K562 (cell line): ENCODE measurements at regions not wholly inside any gene's neighbourhood (a gene's known extent, or its start where the extent isn't known, plus 50 kb on each side); places are given as distances from the start of the nearest gene placed in this dataset.

Source experiments
- ATAC-seq: fragments of 200-7000 bp; cut with Tn5 transposase; 3 replicates; pipeline ENCODE4 v1.9.1; 2020; ENCODE audit warnings: moderate library complexity
- BruUV-seq: library from RNA; stranded (reverse); fragments of 400-500 nt; replicated peaks from 2 replicates; lab custom pipeline; 2021; lab: Mats Ljungman, UMichigan
- CTCF ChIA-PET: fragments of 300-600 bp; formaldehyde crosslinking; extraction: SDS; loops from one replicate; lab custom pipeline; 2021; ENCODE audit warnings: low intra/inter-chr PET ratio; lab: Yijun Ruan, JAX
- POLR2A ChIA-PET: fragments of 300-600, 350-650 bp; sonication (Branson Sonifier 250); formaldehyde crosslinking; extraction: SDS; loops from one replicate; lab custom pipeline; 2021; ENCODE audit warnings: antibody characterized with exemption, inconsistent platforms; lab: Yijun Ruan, JAX
- DNase-seq, 4 experiments: peaks; one replicate each; pipeline versions ENCODE4 v3.0.0 to v3.0.0-alpha.2; 2011 to 2018; ENCODE audit warnings: low spot score in 3 of 4, mixed read lengths in 3 of 4; ENCODE audit errors: extremely low read depth in 1 of 4
- FAIRE-seq: peaks from 2 replicates; lab custom pipeline; 2011; peaks lifted over from hg19 to GRCh38; lab: Jason Lieb, UNC
- H2AFZ ChIP-seq: 2 replicates; pipeline ENCODE4 v1.6.0; 2011; ENCODE audit warnings: low read depth, low read length, control low read depth, inconsistent platforms
- H3K27ac ChIP-seq: fragments of 200-600 bp; 3 replicates; pipeline ENCODE4 v1.8.0; 2011; ENCODE audit warnings: low read depth, mild to moderate bottlenecking, control low read depth, inconsistent platforms, low read length, moderate library complexity, mixed read lengths; ENCODE audit errors: extremely low read depth
- H3K27me3 ChIP-seq, 2 experiments: fragments of 300-600 bp in 1 of 2; 2 replicates in 1 of 2; 3 replicates in 1 of 2; pipeline versions ENCODE4 v1.6.0 to v1.8.0; 2011; ENCODE audit warnings: inconsistent platforms in 2 of 2, low read length in 2 of 2, mild to moderate bottlenecking in 1 of 2, mixed read lengths in 1 of 2, moderate library complexity in 1 of 2; ENCODE audit not compliant: control insufficient read depth in 2 of 2, insufficient read depth in 2 of 2
- H3K36me3 ChIP-seq: fragments of 300-600 bp; 3 replicates; pipeline ENCODE4 v1.8.0; 2011; ENCODE audit warnings: mild to moderate bottlenecking, low read length, inconsistent platforms; ENCODE audit not compliant: control insufficient read depth, insufficient read depth
- H3K4me1 ChIP-seq, 2 experiments: fragments of 200-600 bp in 1 of 2; replicated peaks in 1 of 2; 2 replicates in 1 of 2; 3 replicates in 1 of 2; pipeline versions ENCODE4 v1.5.1 to v1.8.0; 2011; ENCODE audit warnings: inconsistent platforms in 2 of 2, low read length in 2 of 2, mild to moderate bottlenecking in 1 of 2, mixed read lengths in 1 of 2, moderate library complexity in 1 of 2; ENCODE audit not compliant: control insufficient read depth in 2 of 2, insufficient read depth in 2 of 2
- H3K4me2 ChIP-seq: 2 replicates; pipeline ENCODE4 v1.6.1; 2011; ENCODE audit warnings: low read length, control low read depth, inconsistent platforms, mixed read lengths; ENCODE audit not compliant: insufficient read depth
- H3K4me3 ChIP-seq: fragments of 200-600 bp; sonication (generic), shearing (Covaris generic); 2 replicates; pipeline ENCODE4 v1.5.1; 2016; ENCODE audit warnings: control low read depth, inconsistent platforms
- H3K79me2 ChIP-seq: fragments of 200-600 bp; 3 replicates; pipeline ENCODE4 v1.8.0; 2011; ENCODE audit warnings: low read length, inconsistent platforms; ENCODE audit not compliant: control insufficient read depth, insufficient read depth
- H3K9ac ChIP-seq, 2 experiments: 2 replicates each; pipeline versions ENCODE4 v1.6.0 to v1.6.1; 2011; ENCODE audit warnings: low read depth in 2 of 2, low read length in 2 of 2, control low read depth in 1 of 2, inconsistent platforms in 1 of 2, mild to moderate bottlenecking in 1 of 2, mixed read lengths in 1 of 2; ENCODE audit not compliant: insufficient read depth in 1 of 2
- H3K9me1 ChIP-seq: one replicate; pipeline ENCODE4 v1.6.0; 2011; ENCODE audit warnings: inconsistent platforms, mild to moderate bottlenecking, low read length, moderate library complexity; ENCODE audit not compliant: control insufficient read depth, insufficient read depth
- H3K9me3 ChIP-seq: replicated peaks from 2 replicates; pipeline ENCODE4 v1.5.1; 2011; ENCODE audit warnings: low read depth, low read length, inconsistent platforms; ENCODE audit not compliant: control insufficient read depth, insufficient read depth
- H4K20me1 ChIP-seq: replicated peaks from 2 replicates; pipeline ENCODE4 v1.6.1; 2011; ENCODE audit warnings: low read length, inconsistent platforms, mixed read lengths; ENCODE audit not compliant: control insufficient read depth, insufficient read depth
- MTA1 ChIP-seq: fragments of 450-650 bp; IDR thresholded peaks from 2 replicates; pipeline ENCODE4 v1.6.1; 2017; ENCODE audit warnings: borderline replicate concordance
- MXD1 ChIP-seq: fragments of 250-450 bp; sonication (Bioruptor Pico); IDR thresholded peaks from 2 replicates; pipeline ENCODE4 v1.8.0; 2021; ENCODE audit warnings: borderline replicate concordance, mild to moderate bottlenecking, moderate library complexity; ENCODE audit not compliant: poor library complexity, severe bottlenecking
- POLR2A ChIP-seq: fragments of 450-650 bp; conservative IDR thresholded peaks from 2 replicates; pipeline ENCODE4 v1.6.1; 2016
- TEAD2 ChIP-seq: fragments of 450-650 bp; IDR thresholded peaks from 2 replicates; pipeline ENCODE4 v1.6.1; 2016; ENCODE audit warnings: missing genetic modification characterization, control low read depth, missing compliant biosample characterization
- YBX1 ChIP-seq: fragments of 450-650 bp; IDR thresholded peaks from 2 replicates; pipeline ENCODE4 v1.7.1; 2016; ENCODE audit warnings: mild to moderate bottlenecking
- ZNF175 ChIP-seq: fragments of 200-800 bp; sonication (Bioruptor generic); IDR thresholded peaks from 2 replicates; pipeline ENCODE4 v1.6.1; 2016; ENCODE audit warnings: low read depth, mild to moderate bottlenecking, missing genetic modification characterization, missing compliant biosample characterization
- ZNF224 ChIP-seq: sonication (generic); formaldehyde crosslinking; IDR thresholded peaks from 2 replicates; pipeline ENCODE4 v1.8.0; 2022; ENCODE audit warnings: mild to moderate bottlenecking, missing genetic modification reagents
- ZNF354B ChIP-seq: fragments of 250-450 bp; sonication (Bioruptor Pico); IDR thresholded peaks from 2 replicates; pipeline ENCODE4 v1.4.0; 2020
- ZNF699 ChIP-seq: fragments of 250-450 bp; sonication (Bioruptor Pico); IDR thresholded peaks from 2 replicates; pipeline ENCODE4 v1.8.0; 2021; ENCODE audit warnings: mild to moderate bottlenecking, moderate library complexity; ENCODE audit not compliant: insufficient replicate concordance
- WGBS: fragments of 100-300 bp; shearing (Covaris generic); methylation state at CpG from one replicate; pipeline ENCODE4 v1.1.6; 2016; ENCODE audit warnings: low coverage, mixed read lengths; ENCODE audit not compliant: insufficient coverage; ENCODE audit errors: missing lambda C conversion rate; 5-methylcytosine and 5-hydroxymethylcytosine counted together
- in situ Hi-C: fragments of 300-500 bp; cut with MboI; formaldehyde crosslinking; loops from 4 replicates; pipeline ENCODE4 v1.15.0; 2018; ENCODE audit warnings: inconsistent platforms, mixed read lengths
- intact Hi-C: fragments of 100-400 bp; cut with micrococcal nuclease; formaldehyde crosslinking; loops from 2 replicates; pipeline ENCODE4 v1.14.2; 2022
- TF ChIP-seq, protein P1 (sequence below): fragments of 250-450 bp; sonication (Bioruptor Pico); IDR thresholded peaks from 2 replicates; pipeline ENCODE4 v1.5.0; 2021

DNA sequence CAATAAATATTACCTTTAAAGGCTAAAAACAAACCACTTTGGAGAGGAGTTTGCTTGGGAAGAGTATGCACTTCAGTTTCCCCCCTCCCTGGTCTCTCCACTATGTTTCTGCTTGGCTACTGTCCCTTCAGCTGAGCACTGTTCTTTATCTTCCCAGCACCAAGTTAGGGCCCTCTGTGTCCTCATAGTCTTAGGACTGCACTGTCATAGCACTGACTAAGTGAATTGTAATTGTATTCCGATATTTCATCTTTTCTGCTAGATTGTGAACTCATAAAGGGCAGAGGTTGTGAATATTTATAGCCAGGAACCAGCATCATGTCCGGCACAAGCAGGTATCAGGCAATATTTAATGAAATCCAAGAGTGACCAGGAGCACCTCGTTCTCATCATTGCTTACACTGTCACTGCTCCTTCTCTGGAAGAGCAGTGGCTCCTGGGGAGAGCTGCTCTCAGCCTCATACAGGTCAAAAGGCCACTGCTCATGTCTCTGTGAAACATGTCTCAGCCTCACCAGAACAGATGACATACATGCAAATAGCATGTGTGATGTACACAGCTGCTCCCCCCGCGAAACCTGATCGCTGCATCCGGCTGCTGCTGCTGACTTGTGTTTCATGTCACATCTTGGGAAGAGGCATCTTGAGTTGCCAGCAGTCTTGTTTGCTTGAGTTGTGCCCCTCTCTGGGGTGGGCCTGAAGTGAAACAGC, 279.7 kb upstream of the MSX2 start:
- BruUV-seq: no TSS peak
- TF ChIP-seq POLR2A (no peak), ZNF175 (no peak), ZNF699 (CRISPR knock-in tag) (no peak), YBX1 (no peak), ZNF354B (no peak), TEAD2 (tag) (no peak), MTA1 (no peak), MXD1 (CRISPR knock-in tag) (no peak), ZNF224 (CRISPR knock-in tag) (no peak)
- TF ChIP-seq, protein P1, sequence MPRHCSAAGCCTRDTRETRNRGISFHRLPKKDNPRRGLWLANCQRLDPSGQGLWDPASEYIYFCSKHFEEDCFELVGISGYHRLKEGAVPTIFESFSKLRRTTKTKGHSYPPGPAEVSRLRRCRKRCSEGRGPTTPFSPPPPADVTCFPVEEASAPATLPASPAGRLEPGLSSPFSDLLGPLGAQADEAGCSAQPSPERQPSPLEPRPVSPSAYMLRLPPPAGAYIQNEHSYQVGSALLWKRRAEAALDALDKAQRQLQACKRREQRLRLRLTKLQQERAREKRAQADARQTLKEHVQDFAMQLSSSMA (CRISPR knock-in tag): no peak
- H2AFZ ChIP-seq: no peak overlapping the region
- H3K4me3 ChIP-seq: no peak overlapping the region
- POLR2A ChIA-PET: no interaction called here
- no peaks in the 10 kb centered on the region for H3K4me1 ChIP-seq
- 1% methylated on average over 7 of the region's 7 CpGs for WGBS
- H4K20me1 ChIP-seq: no peaks in the 10 kb centered on the region
- no peak for FAIRE-seq
- intact Hi-C loops: no loop called here
- H3K9me3 ChIP-seq: no peaks in the 10 kb centered on the region
- CTCF ChIA-PET: no interaction called here
- no peaks in the 10 kb centered on the region for H3K9me1 ChIP-seq
- H3K27me3 ChIP-seq: peaks cover 0 to 5% of the 10 kb centered on the region in 2 experiments; a peak in 3 of 5 replicates
- in situ Hi-C loops: no loop called here
- no peak for ATAC-seq
- no peaks in the 10 kb centered on the region for H3K79me2 ChIP-seq
- H3K27ac ChIP-seq: no peak overlapping the region
- no peak overlapping the region for H3K9ac ChIP-seq
- no peak overlapping the region for H3K4me2 ChIP-seq
- no peak for DNase-seq
- H3K36me3 ChIP-seq: no peaks in the 10 kb centered on the region
